Tibial nerve (tissue), 3 donors: ENCODE measurements at regions not wholly inside any gene's neighbourhood (a gene's known extent, or its start where the extent isn't known, plus 50 kb on each side); places are given as distances from the start of the nearest gene placed in this dataset.

Experiments
- POLR2A ChIP-seq, 2 donors: fragments of 450-650 bp; IDR thresholded peaks; one replicate each; pipeline ENCODE4 v1.6.1; 2017; ENCODE audit warnings: antibody characterized with exemption in 2 of 2, mild to moderate bottlenecking in 2 of 2, moderate library complexity in 2 of 2
- TF ChIP-seq, protein P1 (sequence below), 5 experiments: fragments of 200-600 bp in 3 of 5; fragments of 450-650 bp in 2 of 5; sonication (generic) in 3 of 5; IDR thresholded peaks; one replicate each; pipeline ENCODE4 v1.5.1; 2016 to 2019; ENCODE audit warnings: antibody characterized with exemption in 5 of 5, mild to moderate bottlenecking in 3 of 5, moderate library complexity in 2 of 5

DNA sequence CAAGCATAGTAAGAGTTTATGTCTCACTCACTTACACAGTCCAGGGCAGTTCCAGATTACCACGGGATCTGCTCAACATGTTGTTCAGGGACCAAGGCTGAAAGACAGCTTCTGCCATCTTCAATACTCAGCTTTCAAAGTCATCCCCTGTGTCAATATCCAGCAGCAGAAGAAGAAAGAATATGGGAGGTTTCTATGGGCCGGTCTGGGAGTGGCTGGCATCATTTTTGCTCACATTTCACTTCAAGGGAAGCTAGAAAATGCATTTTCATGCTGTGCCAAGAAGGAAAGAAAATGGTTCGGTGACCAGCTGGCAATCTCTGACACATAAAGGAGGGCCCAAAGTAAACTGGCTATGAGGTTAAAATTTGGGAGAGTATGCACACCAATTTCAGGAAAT, 211.5 kb upstream of the KLF3 start:
- TF ChIP-seq, protein P1, sequence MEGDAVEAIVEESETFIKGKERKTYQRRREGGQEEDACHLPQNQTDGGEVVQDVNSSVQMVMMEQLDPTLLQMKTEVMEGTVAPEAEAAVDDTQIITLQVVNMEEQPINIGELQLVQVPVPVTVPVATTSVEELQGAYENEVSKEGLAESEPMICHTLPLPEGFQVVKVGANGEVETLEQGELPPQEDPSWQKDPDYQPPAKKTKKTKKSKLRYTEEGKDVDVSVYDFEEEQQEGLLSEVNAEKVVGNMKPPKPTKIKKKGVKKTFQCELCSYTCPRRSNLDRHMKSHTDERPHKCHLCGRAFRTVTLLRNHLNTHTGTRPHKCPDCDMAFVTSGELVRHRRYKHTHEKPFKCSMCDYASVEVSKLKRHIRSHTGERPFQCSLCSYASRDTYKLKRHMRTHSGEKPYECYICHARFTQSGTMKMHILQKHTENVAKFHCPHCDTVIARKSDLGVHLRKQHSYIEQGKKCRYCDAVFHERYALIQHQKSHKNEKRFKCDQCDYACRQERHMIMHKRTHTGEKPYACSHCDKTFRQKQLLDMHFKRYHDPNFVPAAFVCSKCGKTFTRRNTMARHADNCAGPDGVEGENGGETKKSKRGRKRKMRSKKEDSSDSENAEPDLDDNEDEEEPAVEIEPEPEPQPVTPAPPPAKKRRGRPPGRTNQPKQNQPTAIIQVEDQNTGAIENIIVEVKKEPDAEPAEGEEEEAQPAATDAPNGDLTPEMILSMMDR (IDR thresholded peaks at IDR 0.05) = no peak
- no peak for TF ChIP-seq POLR2A (IDR thresholded peaks at IDR 0.05)
